ENCODE measurements at regions not wholly inside any gene's neighbourhood (a gene's known extent, or its start where the extent isn't known, plus 50 kb on each side); places are given as distances from the start of the nearest gene placed in this dataset.
A peak's percentile ranks its signal among the peaks of the same experiment; 100 is the strongest.

GRCh38 chr3:101950510-101950909 lies 101.2 kb downstream of the NFKBIZ start:
- intact Hi-C loops (cut with micrococcal nuclease; ENCODE audit: unreplicated experiment) (no loop called here), in situ Hi-C loops (cut with MboI) (no loop called here)
- Histone ChIP-seq H3K4me1 (ENCODE audit: control insufficient read depth, insufficient read depth, low read length) (no peaks in the 10 kb centered on the region), H3K9ac (ENCODE audit: control insufficient read depth, insufficient read depth, low read length) (no peak overlapping the region), H2AFZ (ENCODE audit: control insufficient read depth, low read depth, low read length) (no peak overlapping the region), H3K4me2 (ENCODE audit: control insufficient read depth, insufficient read depth) (no peak overlapping the region), H3K27ac (ENCODE audit: control insufficient read depth, insufficient read depth) (no peak overlapping the region), H3K36me3 (ENCODE audit: control insufficient read depth in 2 of 2, insufficient read depth in 2 of 2, low read length in 1 of 2) (no peaks in the 10 kb centered on the region), H3K9me3 (replicated peaks; ENCODE audit: control insufficient read depth, insufficient read depth, low read length) (peaks cover 2% of the 10 kb centered on the region), H4K20me1 (ENCODE audit: control insufficient read depth, insufficient read depth) (no peaks in the 10 kb centered on the region), H3K79me2 (ENCODE audit: control insufficient read depth, insufficient read depth, low read length) (no peaks in the 10 kb centered on the region), H3K4me3 (no peak overlapping the region), H3K27me3 (replicated peaks in 1 of 2; ENCODE audit: control insufficient read depth in 2 of 2, insufficient read depth in 2 of 2, low read length in 1 of 2) (no peaks in the 10 kb centered on the region)
- ChIA-PET POLR2A (interaction anchor here (1.0 to 1.8 kb wide), 4 partner anchors 11 to 49 kb away, joined by 3 to 5 read pairs (median 3); no protein-coding TSS in a partner anchor), SMC1A (ENCODE audit: uncharacterized antibody, unreplicated experiment) (interaction anchor here (0.6 to 5.3 kb wide), 28 partner anchors 8 to 275 kb away, joined by 3 to 48 read pairs (median 4); no protein-coding TSS in a partner anchor), CTCF (interaction anchor here (1.0 to 2.4 kb wide), 5 partner anchors 15 to 140 kb away, joined by 3 to 10 read pairs (median 4); no protein-coding TSS in a partner anchor), RAD21 (ENCODE audit: unreplicated experiment) (interaction anchor here (0.6 to 3.2 kb wide), 13 partner anchors 8 to 138 kb away, joined by 3 to 18 read pairs (median 8); no protein-coding TSS in a partner anchor)
- FAIRE-seq = peak; percentile 52
- DNase-seq (ENCODE audit: low read depth, low spot score) = peak; percentile 87
- 77% methylated on average over 4 of the region's 4 CpGs for WGBS (ENCODE audit: insufficient coverage, insufficient replicate concordance, low lambda C conversion rate, missing lambda C conversion rate)
- BruUV-seq (replicated peaks) = no TSS peak
- peak; percentile 92 for ATAC-seq
- TF ChIP-seq RUNX3 (IDR thresholded peaks at IDR 0.05; ENCODE audit: low read length) = peak; percentile 15; the same call in 1 of the 2 replicates
- TF ChIP-seq ZNF384 (IDR thresholded peaks at IDR 0.05; ENCODE audit: borderline replicate concordance, low read depth, low read length) = 0 out of 2 replicates have a peak, but pooled peaks have one; percentile 5
- no peak for TF ChIP-seq SMARCA5 (IDR thresholded peaks at IDR 0.05)
- TF ChIP-seq IKZF2 (IDR thresholded peaks at IDR 0.05) = peak; percentile 58 to 63; a peak in 2 of 4 replicates
- TF ChIP-seq ZNF207 (IDR thresholded peaks at IDR 0.05; ENCODE audit: borderline replicate concordance) = no peak
- peak; percentile 51; the same call in 1 of the 2 replicates for TF ChIP-seq BCL11A (IDR thresholded peaks at IDR 0.05; ENCODE audit: low read depth, low read length)
- TF ChIP-seq DPF2 (IDR thresholded peaks at IDR 0.05) = 0 out of 2 replicates have a peak, but pooled peaks have one; percentile 44
- TF ChIP-seq RELB (IDR thresholded peaks at IDR 0.05; ENCODE audit: low read depth) = peak; percentile 67; the same call in 1 of the 2 replicates
- TF ChIP-seq IKZF1 (conservative IDR thresholded peaks at IDR 0.05) = peak; percentile 64
- no peak for TF ChIP-seq E2F4 (IDR thresholded peaks at IDR 0.05; ENCODE audit: low read depth, low read length)
- TF ChIP-seq SKIL (IDR thresholded peaks at IDR 0.05; ENCODE audit: low read depth, poor library complexity, severe bottlenecking) = peak; percentile 61
- peak; percentile 68 for TF ChIP-seq ATF2 (IDR thresholded peaks at IDR 0.05; ENCODE audit: low read length)
- peak; percentile 84 for TF ChIP-seq MTA2 (IDR thresholded peaks at IDR 0.05; ENCODE audit: low read depth)
- TF ChIP-seq EP300 (IDR thresholded peaks at IDR 0.05; ENCODE audit: borderline replicate concordance in 1 of 2, control insufficient read depth in 1 of 2, low read depth in 2 of 2, low read length in 2 of 2) = peak in 1 of 2 experiments; percentile 49; a peak in 1 of 4 replicates
- TF ChIP-seq ZNF622 (IDR thresholded peaks at IDR 0.05) = no peak
- peak; percentile 81 for TF ChIP-seq ATF7 (IDR thresholded peaks at IDR 0.05; ENCODE audit: low read depth)
- TF ChIP-seq NFYB (IDR thresholded peaks at IDR 0.05; ENCODE audit: insufficient read depth, low read depth, low read length) = 0 out of 2 replicates have a peak, but pooled peaks have one; percentile 6
- TF ChIP-seq BRCA1 (IDR thresholded peaks at IDR 0.05; ENCODE audit: low read depth, low read length) = no peak
- TF ChIP-seq ZSCAN29 (IDR thresholded peaks at IDR 0.05) = no peak
- TF ChIP-seq SREBF2 (IDR thresholded peaks at IDR 0.05; ENCODE audit: low read length) = no peak
